ENCODE measurements at regions not wholly inside any gene's neighbourhood (a gene's known extent, or its start where the extent isn't known, plus 50 kb on each side); places are given as distances from the start of the nearest gene placed in this dataset.

DNA sequence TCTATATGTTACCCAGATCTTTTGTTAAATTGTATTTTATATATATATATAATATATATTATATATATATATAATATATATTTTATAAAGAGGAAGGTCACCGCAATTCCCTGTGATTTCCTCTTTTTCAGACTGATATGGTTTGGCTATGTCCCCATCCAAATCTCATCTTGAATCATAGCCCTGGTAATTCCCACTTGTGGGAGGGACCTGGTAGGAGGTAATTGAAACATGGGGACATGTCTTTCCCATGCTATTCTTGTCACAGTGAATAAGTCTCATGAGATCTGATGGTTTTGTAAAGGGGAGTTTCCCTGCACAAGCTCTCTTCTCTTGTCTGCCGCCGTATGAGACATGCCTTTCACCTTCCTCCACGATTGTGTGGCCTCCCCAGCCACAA, 157.6 kb downstream of the RAB38 start:
- Histone ChIP-seq H3K9ac (ENCODE audit: low read depth, low read length) (no peak overlapping the region), H3K36me3 (ENCODE audit: insufficient read depth, low read length) (no peaks in the 10 kb centered on the region), H3K4me1 (ENCODE audit: insufficient read depth, low read length) (peaks cover 3% of the 10 kb centered on the region; the same call in 1 of the 2 replicates), H3K9me3 (ENCODE audit: control insufficient read depth, insufficient read depth, low read length) (no peaks in the 10 kb centered on the region)

DNA sequence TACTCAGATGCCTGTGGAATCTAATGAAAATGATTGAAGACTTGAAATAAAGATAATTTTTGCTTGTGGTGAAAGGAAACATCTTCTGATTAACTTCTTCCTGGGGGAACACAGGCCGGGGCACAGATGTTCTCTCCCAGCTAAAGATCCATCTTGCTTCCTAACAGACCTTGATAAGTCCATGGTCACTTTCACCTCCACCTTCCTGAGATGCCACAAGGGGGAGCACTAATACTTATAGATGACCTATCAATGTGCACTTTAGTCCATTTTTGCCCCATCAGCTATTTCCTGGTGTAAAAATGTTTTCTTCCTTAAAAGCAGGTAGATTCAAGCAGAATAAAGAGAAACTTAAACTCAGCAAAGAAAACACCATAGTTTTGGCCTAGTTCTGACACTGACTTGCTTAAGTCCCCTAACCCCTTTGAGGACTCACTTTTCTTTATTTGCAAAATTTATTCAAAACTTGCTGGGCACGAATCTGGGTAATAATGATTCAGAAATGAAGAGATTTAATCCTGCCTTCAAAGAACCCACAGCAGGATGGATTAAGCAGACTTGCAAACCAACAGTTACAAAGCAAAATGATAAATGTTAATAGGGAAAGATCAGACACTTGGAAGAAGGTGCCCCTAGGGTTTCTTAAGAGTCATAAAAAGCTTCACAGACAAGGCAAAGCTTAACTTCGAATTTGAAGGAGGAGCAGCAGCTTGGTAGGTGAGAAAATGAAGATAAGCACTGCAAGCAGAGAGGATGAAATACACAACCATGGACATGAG, 158.7 kb downstream of the RAB38 start:
- Histone ChIP-seq H3K4me1 (ENCODE audit: insufficient read depth, low read length) (peaks cover 3% of the 10 kb centered on the region; the same call in 1 of the 2 replicates), H3K36me3 (ENCODE audit: insufficient read depth, low read length) (no peaks in the 10 kb centered on the region), H3K9ac (ENCODE audit: low read depth, low read length) (no peak overlapping the region), H3K9me3 (ENCODE audit: control insufficient read depth, insufficient read depth, low read length) (no peaks in the 10 kb centered on the region)

DNA sequence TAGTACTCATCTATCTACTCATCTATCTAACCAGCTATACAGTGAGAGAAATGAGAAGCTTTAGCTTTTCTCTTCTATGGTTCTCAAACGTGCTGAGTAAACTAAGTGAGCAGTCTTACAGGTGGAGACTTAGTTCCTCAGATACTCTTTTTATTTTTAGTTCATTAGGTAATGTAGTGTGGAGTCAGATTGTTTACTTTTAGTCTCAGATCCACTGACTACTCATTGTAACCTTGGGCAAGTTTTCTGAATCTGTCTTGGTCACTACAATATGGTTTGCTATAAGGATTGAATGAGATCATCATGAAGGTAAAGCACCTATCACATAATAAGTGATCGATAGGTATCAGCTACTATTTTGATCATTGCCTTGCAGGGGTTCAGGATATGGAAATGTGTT, 160.1 kb downstream of the RAB38 start:
- Histone ChIP-seq H3K36me3 (ENCODE audit: insufficient read depth, low read length) (no peaks in the 10 kb centered on the region), H3K9ac (ENCODE audit: low read depth, low read length) (no peak overlapping the region), H3K4me1 (ENCODE audit: insufficient read depth, low read length) (peaks cover 3% of the 10 kb centered on the region; the same call in 1 of the 2 replicates), H3K9me3 (ENCODE audit: control insufficient read depth, insufficient read depth, low read length) (no peaks in the 10 kb centered on the region)

DNA sequence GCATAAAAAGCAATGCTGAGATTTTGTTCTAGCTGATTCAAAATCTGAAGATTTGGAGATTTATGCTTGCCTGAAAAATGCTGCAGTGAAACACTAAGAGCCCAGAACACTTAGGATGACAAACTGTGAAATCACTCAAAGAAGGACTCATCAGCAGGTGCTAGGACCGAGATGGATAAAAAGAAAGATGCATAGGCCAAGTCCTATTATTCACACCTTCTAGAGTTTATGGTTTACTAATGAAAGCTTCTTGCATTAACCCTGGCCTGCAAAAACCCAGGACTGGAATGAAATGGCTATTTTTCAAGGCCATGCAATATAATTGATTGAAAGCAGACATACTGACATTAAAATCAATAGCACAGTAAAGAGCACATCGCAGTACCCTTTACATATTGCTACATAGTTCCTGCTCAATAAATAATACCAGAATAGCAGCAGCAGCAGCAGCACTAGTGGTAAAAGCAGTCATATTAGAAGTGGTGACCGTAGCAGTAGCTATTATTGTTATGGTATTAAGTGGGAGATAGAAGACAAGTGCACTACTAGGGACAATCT, 161.7 kb downstream of the RAB38 start:
- Histone ChIP-seq H3K36me3 (ENCODE audit: insufficient read depth, low read length) (no peaks in the 10 kb centered on the region), H3K9me3 (ENCODE audit: control insufficient read depth, insufficient read depth, low read length) (no peaks in the 10 kb centered on the region), H3K9ac (ENCODE audit: low read depth, low read length) (no peak overlapping the region), H3K4me1 (ENCODE audit: insufficient read depth, low read length) (peaks cover 3% of the 10 kb centered on the region; the same call in 1 of the 2 replicates)

DNA sequence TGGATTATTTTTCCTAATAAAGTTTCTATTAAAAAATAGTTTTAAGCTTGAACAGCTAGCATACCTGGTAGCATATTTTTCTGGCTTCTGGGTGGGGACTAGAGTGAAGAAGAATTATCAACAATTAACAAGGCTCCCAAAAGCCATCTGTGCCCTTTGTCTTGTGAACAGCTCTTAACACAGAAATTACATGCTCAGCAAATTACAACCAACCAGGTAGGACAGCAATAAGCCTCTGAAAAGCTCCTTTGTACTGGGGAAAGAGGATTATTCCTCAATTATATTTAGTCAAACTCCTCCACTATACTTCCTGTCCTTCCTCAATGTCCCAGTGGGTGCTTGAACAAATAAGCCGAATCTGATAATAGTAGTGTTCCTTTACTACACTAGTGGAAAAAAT, 162.8 kb downstream of the RAB38 start:
- peaks cover 3% of the 10 kb centered on the region; the same call in 1 of the 2 replicates for H3K4me1 ChIP-seq (ENCODE audit: insufficient read depth, low read length)
- H3K36me3 ChIP-seq (ENCODE audit: insufficient read depth, low read length) = no peaks in the 10 kb centered on the region

DNA sequence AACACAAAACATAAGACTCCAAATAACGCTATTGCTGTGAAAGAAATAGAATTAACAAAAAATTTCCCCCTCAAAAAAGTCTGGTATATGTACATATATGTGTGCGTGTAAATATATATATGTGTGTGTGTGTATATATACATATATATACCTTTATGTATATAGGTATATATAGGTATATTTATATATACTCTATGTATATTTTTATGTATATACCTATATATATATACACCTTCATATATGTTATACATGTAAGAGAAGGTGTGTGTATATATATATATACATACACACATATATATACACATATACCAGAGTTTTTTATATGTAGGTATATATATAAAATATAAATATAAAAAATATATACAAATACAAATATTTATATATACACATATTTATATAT, 199.2 kb downstream of the RAB38 start:
- no peak overlapping the region for H3K9ac ChIP-seq (ENCODE audit: low read depth, low read length)
- peaks cover 4% of the 10 kb centered on the region; the same call in 1 of the 2 replicates for H3K4me1 ChIP-seq (ENCODE audit: insufficient read depth, low read length)
- H3K9me3 ChIP-seq (ENCODE audit: control insufficient read depth, insufficient read depth, low read length) = no peaks in the 10 kb centered on the region
- no peaks in the 10 kb centered on the region for H3K36me3 ChIP-seq (ENCODE audit: insufficient read depth, low read length)

More for the DNA sequence above, 162.8 kb downstream of the RAB38 start:
- H3K9me3 ChIP-seq (ENCODE audit: control insufficient read depth, insufficient read depth, low read length) = no peaks in the 10 kb centered on the region
- H3K9ac ChIP-seq (ENCODE audit: low read depth, low read length) = no peak overlapping the region

DNA sequence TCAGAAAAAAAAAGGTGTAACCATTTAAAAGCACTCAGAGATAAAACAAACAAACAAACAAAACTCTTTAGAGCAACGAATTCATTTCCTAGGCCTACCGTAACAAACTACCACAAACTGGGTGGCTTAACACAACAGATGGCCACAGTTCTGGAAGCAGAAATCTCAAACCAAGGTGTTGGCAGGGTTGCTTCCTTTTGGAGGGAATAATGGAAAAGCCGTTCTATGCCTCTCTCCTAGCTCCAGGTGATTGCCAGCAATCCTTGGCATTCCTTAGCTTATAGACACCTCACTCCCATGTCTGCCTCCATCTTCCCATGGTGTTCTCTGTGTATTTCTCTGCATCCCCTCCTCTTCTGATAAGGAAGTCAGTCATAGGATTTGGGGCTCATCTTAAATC, 200.4 kb downstream of the RAB38 start:
- no peaks in the 10 kb centered on the region for H3K36me3 ChIP-seq (ENCODE audit: insufficient read depth, low read length)
- H3K9me3 ChIP-seq (ENCODE audit: control insufficient read depth, insufficient read depth, low read length) = no peaks in the 10 kb centered on the region
- H3K4me1 ChIP-seq (ENCODE audit: insufficient read depth, low read length) = peaks cover 13% of the 10 kb centered on the region; the same call in 1 of the 2 replicates
- H3K9ac ChIP-seq (ENCODE audit: low read depth, low read length) = no peak overlapping the region

DNA sequence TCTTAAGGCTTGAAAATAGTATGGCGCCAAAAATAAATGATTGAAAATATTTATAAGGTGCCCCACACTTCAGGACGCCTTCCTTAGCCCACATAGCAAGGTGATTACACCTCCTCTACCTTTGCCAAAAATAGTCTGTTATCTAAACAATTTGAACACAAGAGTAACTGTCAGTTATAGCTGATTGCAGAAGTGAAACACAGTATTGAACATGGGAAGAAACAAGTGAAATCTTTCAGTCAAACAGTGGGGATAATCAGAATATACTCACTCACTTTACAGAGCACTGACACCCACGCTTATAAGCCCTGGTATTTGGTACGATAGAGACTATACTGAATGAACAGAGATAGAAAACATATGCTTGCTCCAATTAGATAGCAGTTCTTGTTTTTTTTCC, 203.1 kb downstream of the RAB38 start:
- Histone ChIP-seq H3K9me3 (ENCODE audit: control insufficient read depth, insufficient read depth, low read length) (no peaks in the 10 kb centered on the region), H3K4me1 (ENCODE audit: insufficient read depth, low read length) (peaks cover 18% of the 10 kb centered on the region; the same call in 1 of the 2 replicates), H3K36me3 (ENCODE audit: insufficient read depth, low read length) (no peaks in the 10 kb centered on the region), H3K9ac (ENCODE audit: low read depth, low read length) (no peak overlapping the region)

DNA sequence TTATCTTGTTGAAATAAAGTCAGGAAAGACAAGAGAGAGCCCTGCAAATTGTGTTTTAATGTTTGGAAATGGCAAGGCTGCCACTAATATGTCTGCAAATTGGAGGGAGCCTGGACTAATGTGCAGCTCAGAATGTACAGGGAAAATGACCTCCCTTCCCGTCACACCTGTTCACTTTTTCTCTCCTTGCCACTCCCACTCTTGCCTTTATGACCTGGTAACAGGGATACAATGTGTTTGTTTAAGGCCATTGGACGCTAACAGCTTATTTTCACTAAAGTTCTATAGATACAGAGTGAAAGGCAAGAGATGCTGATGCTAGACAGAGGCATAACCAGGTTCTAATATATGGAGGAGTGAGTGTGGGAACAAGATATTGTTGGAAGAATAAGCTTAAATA, 203.9 kb downstream of the RAB38 start:
- Histone ChIP-seq H3K36me3 (ENCODE audit: insufficient read depth, low read length) (no peaks in the 10 kb centered on the region), H3K9ac (ENCODE audit: low read depth, low read length) (no peak overlapping the region), H3K4me1 (ENCODE audit: insufficient read depth, low read length) (peaks cover 22% of the 10 kb centered on the region; the same call in 1 of the 2 replicates), H3K9me3 (ENCODE audit: control insufficient read depth, insufficient read depth, low read length) (no peaks in the 10 kb centered on the region)

DNA sequence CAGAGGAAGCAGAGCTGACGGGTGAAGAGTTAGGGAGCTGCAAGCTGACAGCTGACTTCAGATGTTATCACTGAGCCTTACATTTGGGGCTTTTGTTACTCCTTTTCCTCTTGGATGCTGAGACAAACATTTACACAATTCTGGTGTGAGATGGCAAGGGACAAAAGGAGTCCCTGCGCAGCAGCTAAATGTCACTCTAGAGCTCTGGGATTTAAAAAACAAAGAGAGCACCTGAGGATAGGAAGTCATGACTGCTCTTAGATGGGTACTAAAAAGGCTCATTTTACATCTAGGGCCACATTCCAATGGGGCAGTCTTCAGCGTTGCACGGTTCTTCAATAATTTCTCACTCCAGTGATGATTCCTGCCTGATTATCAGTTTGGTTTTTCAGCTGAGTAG, 204.5 kb downstream of the RAB38 start:
- no peak overlapping the region for H3K9ac ChIP-seq (ENCODE audit: low read depth, low read length)
- H3K4me1 ChIP-seq (ENCODE audit: insufficient read depth, low read length) = peaks cover 22% of the 10 kb centered on the region; the same call in 1 of the 2 replicates
- H3K9me3 ChIP-seq (ENCODE audit: control insufficient read depth, insufficient read depth, low read length) = no peaks in the 10 kb centered on the region
- no peaks in the 10 kb centered on the region for H3K36me3 ChIP-seq (ENCODE audit: insufficient read depth, low read length)

DNA sequence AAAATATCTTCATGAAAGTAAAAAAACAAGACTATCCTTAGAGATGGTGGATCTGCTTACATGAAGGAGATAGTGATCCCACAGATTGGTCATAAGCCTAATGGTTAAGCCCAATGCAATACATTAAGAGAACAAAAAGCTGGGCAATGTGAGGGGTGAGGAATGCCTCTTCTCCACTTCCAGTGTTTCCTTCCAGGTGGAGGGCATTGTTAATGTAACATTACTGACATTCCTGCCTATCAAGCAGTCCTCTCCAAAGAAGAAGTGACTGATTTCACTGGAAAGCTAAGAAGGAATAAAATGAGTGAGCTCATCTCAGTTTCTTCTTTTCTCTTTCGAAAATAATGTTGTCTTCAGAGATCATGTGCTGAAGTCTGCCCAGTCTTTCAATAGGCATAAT, 207.8 kb downstream of the RAB38 start:
- no peak overlapping the region for H3K9ac ChIP-seq (ENCODE audit: low read depth, low read length)

DNA sequence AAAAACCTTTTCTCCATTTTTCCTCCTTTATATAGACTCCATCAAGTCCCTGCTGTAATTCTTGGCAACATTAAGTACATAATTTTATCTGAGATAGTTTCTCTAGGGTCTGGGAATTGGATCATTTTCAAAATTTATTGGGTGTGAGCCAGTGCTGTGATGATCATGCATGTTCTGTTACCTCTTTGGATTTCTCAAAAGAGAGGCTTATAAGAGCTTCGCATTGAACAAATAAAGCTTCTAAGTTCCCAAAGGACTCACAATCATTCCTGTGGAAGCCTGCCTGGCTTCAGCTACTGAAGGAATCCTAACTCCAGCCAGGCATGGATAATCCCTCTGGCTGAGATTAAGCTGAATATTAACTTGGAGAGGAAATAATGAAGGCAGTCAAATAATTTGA, 208.5 kb downstream of the RAB38 start:
- no peak overlapping the region for H3K9ac ChIP-seq (ENCODE audit: low read depth, low read length)
- H3K4me1 ChIP-seq (ENCODE audit: insufficient read depth, low read length) = peaks cover 22% of the 10 kb centered on the region; the same call in 1 of the 2 replicates
- no peaks in the 10 kb centered on the region for H3K9me3 ChIP-seq (ENCODE audit: control insufficient read depth, insufficient read depth, low read length)
- no peaks in the 10 kb centered on the region for H3K36me3 ChIP-seq (ENCODE audit: insufficient read depth, low read length)

More for the DNA sequence above, 207.8 kb downstream of the RAB38 start:
- no peaks in the 10 kb centered on the region for H3K9me3 ChIP-seq (ENCODE audit: control insufficient read depth, insufficient read depth, low read length)
- peaks cover 22% of the 10 kb centered on the region; the same call in 1 of the 2 replicates for H3K4me1 ChIP-seq (ENCODE audit: insufficient read depth, low read length)
- no peaks in the 10 kb centered on the region for H3K36me3 ChIP-seq (ENCODE audit: insufficient read depth, low read length)

DNA sequence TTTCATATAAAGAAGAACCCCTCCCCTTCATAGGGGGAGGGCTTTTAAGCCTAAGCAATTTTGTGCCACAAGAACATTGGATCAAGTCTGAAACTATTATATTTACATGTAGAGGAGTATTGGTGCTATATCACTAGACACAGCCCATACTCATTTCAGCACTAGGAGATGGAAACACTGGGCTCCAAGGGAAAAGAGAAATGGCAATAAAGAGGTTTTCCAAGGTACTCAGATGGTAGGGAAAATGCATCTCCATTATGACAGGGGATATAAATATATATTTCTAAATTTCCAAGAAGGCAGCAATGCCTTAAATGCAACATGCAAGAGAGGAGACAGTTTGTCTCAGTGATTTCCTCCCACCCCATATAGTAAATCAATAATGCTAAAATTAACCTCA, 209.0 kb downstream of the RAB38 start:
- no peaks in the 10 kb centered on the region for H3K36me3 ChIP-seq (ENCODE audit: insufficient read depth, low read length)
- H3K4me1 ChIP-seq (ENCODE audit: insufficient read depth, low read length) = peaks cover 20% of the 10 kb centered on the region; the same call in 1 of the 2 replicates
- H3K9me3 ChIP-seq (ENCODE audit: control insufficient read depth, insufficient read depth, low read length) = no peaks in the 10 kb centered on the region
- H3K9ac ChIP-seq (ENCODE audit: low read depth, low read length) = no peak overlapping the region

DNA sequence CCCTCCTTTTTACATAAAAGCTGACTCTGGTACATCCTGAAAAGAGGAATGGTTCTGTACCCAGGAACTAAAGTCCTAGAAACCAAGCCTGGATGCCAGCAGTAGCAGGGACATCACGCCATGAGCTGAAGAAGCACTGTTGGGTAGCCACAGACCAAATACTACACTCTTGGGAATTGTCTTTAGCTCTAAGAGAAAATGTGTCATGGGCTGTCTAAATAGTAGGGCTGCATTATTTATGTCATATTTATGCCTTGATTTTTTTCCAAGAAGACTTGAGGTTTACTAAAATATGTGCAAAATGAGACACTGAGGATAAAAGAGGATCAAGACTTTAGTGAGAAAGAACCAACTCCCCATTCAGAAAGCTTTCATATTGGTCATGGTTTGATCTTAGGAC, 213.6 kb downstream of the RAB38 start:
- Histone ChIP-seq H3K4me1 (ENCODE audit: insufficient read depth, low read length) (no peaks in the 10 kb centered on the region), H3K9me3 (ENCODE audit: control insufficient read depth, insufficient read depth, low read length) (no peaks in the 10 kb centered on the region), H3K9ac (ENCODE audit: low read depth, low read length) (no peak overlapping the region), H3K36me3 (ENCODE audit: insufficient read depth, low read length) (no peaks in the 10 kb centered on the region)

DNA sequence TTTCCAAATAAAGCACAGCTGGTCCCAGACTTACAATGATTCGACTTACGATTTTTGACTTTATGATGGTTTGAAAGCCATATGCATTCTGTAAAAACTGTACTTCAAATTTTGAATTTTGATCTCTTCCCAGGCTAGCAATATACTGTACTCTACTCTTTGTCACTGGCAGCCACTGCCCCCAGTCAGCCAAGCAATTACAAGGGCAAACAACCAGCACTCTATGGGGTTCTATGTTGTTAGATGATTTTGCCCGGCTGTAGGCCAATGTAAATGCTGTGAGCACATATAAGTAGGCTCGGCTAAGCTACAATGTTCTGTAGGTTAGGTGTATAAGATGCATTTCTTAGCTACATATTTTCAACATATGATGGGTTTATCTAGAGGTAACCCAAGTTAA, 217.3 kb downstream of the RAB38 start:
- H3K9ac ChIP-seq (ENCODE audit: low read depth, low read length) = no peak overlapping the region
- H3K9me3 ChIP-seq (ENCODE audit: control insufficient read depth, insufficient read depth, low read length) = no peaks in the 10 kb centered on the region
- H3K4me1 ChIP-seq (ENCODE audit: insufficient read depth, low read length) = no peaks in the 10 kb centered on the region
- no peaks in the 10 kb centered on the region for H3K36me3 ChIP-seq (ENCODE audit: insufficient read depth, low read length)

Data from ES-I3 (cell line).